Fibroblast of lung (primary cell): ENCODE measurements at regions not wholly inside any gene's neighbourhood (a gene's known extent, or its start where the extent isn't known, plus 50 kb on each side); places are given as distances from the start of the nearest gene placed in this dataset.
A peak's percentile ranks its signal among the peaks of the same experiment; 100 is the strongest.

Experiments used
- DNase-seq, 2 donors: peaks; one replicate each; pipeline versions ENCODE4 v3.0.0 to v3.0.0-alpha.2; 2010; ENCODE audit warnings: low read depth in 2 of 2
- H2AFZ ChIP-seq: 2 replicates; pipeline ENCODE4 v1.5.1; 2012; ENCODE audit warnings: low read length, control low read depth, inconsistent platforms
- H3K27ac ChIP-seq: 2 replicates; pipeline ENCODE4 v1.5.1; 2011; ENCODE audit warnings: low read length, control low read depth; ENCODE audit not compliant: insufficient read depth
- H3K27me3 ChIP-seq: 2 replicates; pipeline ENCODE4 v1.5.1; 2011; ENCODE audit warnings: mild to moderate bottlenecking, low read length; ENCODE audit not compliant: control insufficient read depth, insufficient read depth
- H3K36me3 ChIP-seq: 2 replicates; pipeline ENCODE4 v1.5.1; 2011; ENCODE audit warnings: low read length; ENCODE audit not compliant: control insufficient read depth, insufficient read depth
- H3K4me1 ChIP-seq: 2 replicates; pipeline ENCODE4 v1.5.1; 2011; ENCODE audit warnings: low read length; ENCODE audit not compliant: control insufficient read depth, insufficient read depth; ENCODE audit errors: extremely low read depth
- H3K4me2 ChIP-seq: 2 replicates; pipeline ENCODE4 v1.5.1; 2011; ENCODE audit warnings: low read length, control low read depth; ENCODE audit not compliant: insufficient read depth; ENCODE audit errors: extremely low read depth
- H3K4me3 ChIP-seq, 4 experiments: fragments of 200-600 bp in 1 of 4; sonication (generic) in 1 of 4; replicated peaks in 1 of 4; 2 replicates each; pipeline ENCODE4 v1.5.1; 2011 to 2016; ENCODE audit warnings: low read length in 4 of 4, low read depth in 3 of 4, mild to moderate bottlenecking in 3 of 4, control low read depth in 2 of 4, inconsistent platforms in 1 of 4, mixed read lengths in 1 of 4; ENCODE audit not compliant: insufficient read depth in 1 of 4; ENCODE audit errors: control extremely low read depth in 1 of 4
- H3K79me2 ChIP-seq: 2 replicates; pipeline ENCODE4 v1.5.1; 2012; ENCODE audit warnings: mild to moderate bottlenecking, low read length, inconsistent platforms; ENCODE audit not compliant: control insufficient read depth, insufficient read depth
- H3K9ac ChIP-seq: 2 replicates; pipeline ENCODE4 v1.5.1; 2011; ENCODE audit warnings: mild to moderate bottlenecking, low read length, control low read depth; ENCODE audit not compliant: insufficient read depth
- H3K9me3 ChIP-seq: 2 replicates; pipeline ENCODE4 v1.5.1; 2012; ENCODE audit warnings: low read depth, low read length; ENCODE audit not compliant: control insufficient read depth, insufficient read depth
- H4K20me1 ChIP-seq: 2 replicates; pipeline ENCODE4 v1.5.1; 2011; ENCODE audit warnings: low read length; ENCODE audit not compliant: control insufficient read depth, insufficient read depth; ENCODE audit errors: extremely low read depth
- EZH2 ChIP-seq: IDR thresholded peaks from 2 replicates; pipeline ENCODE4 v1.5.1; 2012; ENCODE audit warnings: low read length, control low read depth, mild to moderate bottlenecking; ENCODE audit errors: missing control alignments
- TF ChIP-seq, protein P1 (sequence below), 2 donors: IDR thresholded peaks in 1 of 2; conservative IDR thresholded peaks in 1 of 2; 1 replicate in 1 of 2; 2 replicates in 1 of 2; pipeline ENCODE4 v1.5.1; 2011 to 2012; ENCODE audit warnings: low read length in 2 of 2, control low read depth in 1 of 2, inconsistent platforms in 1 of 2, low read depth in 1 of 2, mild to moderate bottlenecking in 1 of 2

DNA sequence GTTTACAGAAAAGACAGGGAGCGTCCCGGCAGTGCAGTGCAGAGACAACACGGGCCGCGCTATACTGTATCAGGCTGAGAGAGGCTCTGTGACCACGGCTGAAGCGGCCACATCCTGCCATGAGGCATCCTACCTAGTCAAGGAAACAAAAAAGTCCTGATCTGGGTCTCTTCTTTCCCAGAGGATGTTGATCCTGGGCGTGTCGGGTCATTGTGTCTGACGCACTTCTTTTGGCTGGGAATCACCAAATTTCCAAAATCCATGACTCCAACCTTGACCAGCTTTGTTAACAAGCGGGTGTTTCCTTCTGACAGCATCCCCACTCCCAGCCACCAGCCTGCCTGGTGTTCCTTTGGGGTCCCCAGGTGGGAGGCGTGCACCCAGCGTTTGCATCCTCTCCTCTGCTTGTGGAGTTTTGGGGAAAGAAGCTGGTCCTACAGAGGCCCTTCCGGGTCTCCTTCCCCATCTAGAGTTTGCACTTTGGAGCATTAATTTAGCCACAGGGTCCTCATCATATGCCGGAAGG, 91.4 kb upstream of the RAI14 start:
- Histone ChIP-seq H3K9me3 (no peaks in the 10 kb centered on the region), H3K36me3 (no peaks in the 10 kb centered on the region), H2AFZ (no peak overlapping the region), H3K4me3 (no peak overlapping the region), H3K27ac (no peak overlapping the region), H3K4me2 (no peak overlapping the region), H4K20me1 (no peaks in the 10 kb centered on the region), H3K4me1 (peaks cover 4% of the 10 kb centered on the region), H3K79me2 (no peaks in the 10 kb centered on the region), H3K9ac (no peak overlapping the region), H3K27me3 (no peaks in the 10 kb centered on the region)
- TF ChIP-seq, protein P1, sequence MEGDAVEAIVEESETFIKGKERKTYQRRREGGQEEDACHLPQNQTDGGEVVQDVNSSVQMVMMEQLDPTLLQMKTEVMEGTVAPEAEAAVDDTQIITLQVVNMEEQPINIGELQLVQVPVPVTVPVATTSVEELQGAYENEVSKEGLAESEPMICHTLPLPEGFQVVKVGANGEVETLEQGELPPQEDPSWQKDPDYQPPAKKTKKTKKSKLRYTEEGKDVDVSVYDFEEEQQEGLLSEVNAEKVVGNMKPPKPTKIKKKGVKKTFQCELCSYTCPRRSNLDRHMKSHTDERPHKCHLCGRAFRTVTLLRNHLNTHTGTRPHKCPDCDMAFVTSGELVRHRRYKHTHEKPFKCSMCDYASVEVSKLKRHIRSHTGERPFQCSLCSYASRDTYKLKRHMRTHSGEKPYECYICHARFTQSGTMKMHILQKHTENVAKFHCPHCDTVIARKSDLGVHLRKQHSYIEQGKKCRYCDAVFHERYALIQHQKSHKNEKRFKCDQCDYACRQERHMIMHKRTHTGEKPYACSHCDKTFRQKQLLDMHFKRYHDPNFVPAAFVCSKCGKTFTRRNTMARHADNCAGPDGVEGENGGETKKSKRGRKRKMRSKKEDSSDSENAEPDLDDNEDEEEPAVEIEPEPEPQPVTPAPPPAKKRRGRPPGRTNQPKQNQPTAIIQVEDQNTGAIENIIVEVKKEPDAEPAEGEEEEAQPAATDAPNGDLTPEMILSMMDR (conservative IDR thresholded peaks at IDR 0.05 in 1 of 2, IDR thresholded peaks at IDR 0.05 in 1 of 2; ENCODE audit: low read depth in 1 of 2, low read length in 2 of 2): no peak
- TF ChIP-seq EZH2: no peak
- peak; percentile 28 to 74 for DNase-seq

DNA sequence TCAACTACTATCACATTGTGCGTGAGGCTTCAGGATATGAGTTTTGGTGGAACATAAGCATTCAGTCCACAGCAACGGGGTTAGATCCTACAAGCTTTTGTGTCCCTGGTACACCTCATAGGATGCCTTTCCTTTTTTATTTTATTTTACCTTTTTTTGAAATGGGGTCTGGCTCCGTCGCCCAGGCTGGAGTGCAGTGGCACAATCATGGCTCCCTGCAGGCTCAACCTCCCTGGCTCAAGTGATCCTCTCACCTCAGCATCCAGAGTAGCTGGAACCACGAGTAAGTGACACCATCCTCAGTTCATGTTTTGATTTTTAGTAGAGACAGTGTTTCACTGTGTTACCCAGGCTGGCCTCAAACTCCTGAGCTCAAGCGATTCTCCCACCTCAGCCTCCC, 86.0 kb upstream of the RAI14 start:
- no peak overlapping the region for H3K9ac ChIP-seq
- peaks cover 23% of the 10 kb centered on the region for H3K4me1 ChIP-seq
- peak overlapping the region; percentile 90 for H3K27ac ChIP-seq
- no peak for TF ChIP-seq EZH2
- TF ChIP-seq, protein P1 (conservative IDR thresholded peaks at IDR 0.05 in 1 of 2, IDR thresholded peaks at IDR 0.05 in 1 of 2; ENCODE audit: low read depth in 1 of 2, low read length in 2 of 2): no peak
- H3K4me2 ChIP-seq: no peak overlapping the region
- no peak overlapping the region for H3K4me3 ChIP-seq
- no peak overlapping the region for H2AFZ ChIP-seq
- no peak for DNase-seq
- H3K79me2 ChIP-seq: no peaks in the 10 kb centered on the region
- H4K20me1 ChIP-seq: no peaks in the 10 kb centered on the region
- H3K36me3 ChIP-seq: no peaks in the 10 kb centered on the region
- no peaks in the 10 kb centered on the region for H3K9me3 ChIP-seq
- no peaks in the 10 kb centered on the region for H3K27me3 ChIP-seq

DNA sequence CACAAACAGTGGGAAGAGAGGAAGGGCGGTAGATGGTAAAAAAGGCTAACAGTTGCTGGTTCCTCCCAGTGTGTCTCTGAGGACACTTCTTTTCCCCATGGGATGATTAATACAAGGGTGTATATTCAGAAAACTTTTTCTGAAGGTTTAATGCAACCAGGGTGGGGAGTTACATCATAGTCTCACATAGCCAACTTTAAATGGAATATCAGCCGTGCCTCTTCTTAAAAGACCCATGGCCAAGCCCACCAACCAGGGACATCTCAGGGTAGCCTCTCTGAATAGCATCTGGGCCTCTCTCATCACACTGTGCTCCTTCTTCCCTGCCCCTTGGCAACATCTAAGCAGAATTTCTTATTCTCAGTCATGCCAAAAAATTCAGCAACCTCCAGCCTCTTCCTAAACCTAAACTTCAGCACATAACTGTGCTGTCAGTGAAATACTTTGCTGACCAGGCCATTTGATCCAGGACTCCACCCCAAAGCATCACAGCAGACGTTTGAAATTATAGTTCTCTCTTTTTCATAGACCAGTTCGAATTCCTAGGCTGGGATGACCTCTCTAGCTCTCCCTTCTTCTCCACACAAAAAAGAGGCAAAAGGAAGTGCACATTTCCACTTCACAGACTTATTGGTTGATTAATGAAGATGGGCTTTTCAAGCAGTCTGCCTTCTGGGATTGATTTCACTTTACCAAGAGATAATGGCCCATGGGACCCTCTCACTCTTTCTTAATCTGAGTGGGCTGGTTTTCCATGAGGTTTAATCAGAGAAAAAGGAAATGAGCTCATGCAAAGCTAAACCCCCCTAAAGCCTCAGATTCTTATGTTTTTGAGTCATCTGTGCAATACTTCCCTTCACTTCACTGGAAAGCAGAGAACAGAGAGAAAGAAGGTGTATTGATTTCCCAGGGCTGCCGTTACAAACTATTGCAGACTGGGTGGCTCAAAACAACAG, 85.1 kb upstream of the RAI14 start:
- Histone ChIP-seq H3K4me3 (peak overlapping the region in 1 of 4 experiments; percentile 15), H3K27ac (peak overlapping the region; percentile 90), H3K4me1 (peaks cover 23% of the 10 kb centered on the region), H3K9me3 (no peaks in the 10 kb centered on the region), H3K79me2 (no peaks in the 10 kb centered on the region), H3K4me2 (peak overlapping the region; percentile 40), H4K20me1 (no peaks in the 10 kb centered on the region), H3K9ac (peak overlapping the region; percentile 31), H3K36me3 (no peaks in the 10 kb centered on the region), H2AFZ (peak overlapping the region; percentile 52), H3K27me3 (no peaks in the 10 kb centered on the region)
- DNase-seq: peak; percentile 72 to 91
- TF ChIP-seq, protein P1 (conservative IDR thresholded peaks at IDR 0.05 in 1 of 2, IDR thresholded peaks at IDR 0.05 in 1 of 2; ENCODE audit: low read depth in 1 of 2, low read length in 2 of 2): no peak
- TF ChIP-seq EZH2: no peak
